Calu3 (cell line): ENCODE measurements at regions not wholly inside any gene's neighbourhood (a gene's known extent, or its start where the extent isn't known, plus 50 kb on each side); places are given as distances from the start of the nearest gene placed in this dataset.

Experiments used
- BruUV-seq: library from RNA; stranded (reverse); fragments of 400-500 nt; replicated peaks from 2 replicates; lab custom pipeline; 2021; lab: Mats Ljungman, UMichigan
- CTCF ChIA-PET: fragments of 300-600 bp; sonication (Branson Sonifier 250); formaldehyde crosslinking; loops from one replicate; lab custom pipeline; 2022; ENCODE audit warnings: antibody characterized with exemption; lab: Charles Lee
- DNase-seq: peaks from one replicate; pipeline ENCODE4 v3.0.0; 2022
- H3K27ac Mint-ChIP-seq: one replicate; pipeline ENCODE4 v1.8.0; 2022; ENCODE audit warnings: mixed read lengths; ENCODE audit not compliant: unreplicated experiment
- H3K27me3 Mint-ChIP-seq: one replicate; pipeline ENCODE4 v1.8.0; 2022; ENCODE audit warnings: mixed read lengths; ENCODE audit not compliant: unreplicated experiment
- H3K36me3 Mint-ChIP-seq: one replicate; pipeline ENCODE4 v1.8.0; 2022; ENCODE audit warnings: mild to moderate bottlenecking, moderate library complexity, mixed read lengths; ENCODE audit not compliant: insufficient read depth, unreplicated experiment
- H3K4me1 Mint-ChIP-seq: one replicate; pipeline ENCODE4 v1.8.0; 2022; ENCODE audit warnings: mild to moderate bottlenecking, low read depth, mixed read lengths; ENCODE audit not compliant: unreplicated experiment
- H3K4me3 Mint-ChIP-seq: one replicate; pipeline ENCODE4 v1.8.0; 2022; ENCODE audit warnings: mild to moderate bottlenecking, low read depth, moderate library complexity, mixed read lengths; ENCODE audit not compliant: unreplicated experiment
- H3K9me3 Mint-ChIP-seq: one replicate; pipeline ENCODE4 v1.8.0; 2022; ENCODE audit warnings: low read depth, mixed read lengths; ENCODE audit not compliant: unreplicated experiment
- intact Hi-C: fragments of 100-400 bp; cut with micrococcal nuclease; formaldehyde crosslinking; loops from one replicate; pipeline ENCODE4 v1.10.0; 2022; ENCODE audit not compliant: unreplicated experiment
- TF ChIP-seq, protein P1 (sequence below): fragments of 200-600 bp; IDR thresholded peaks from one replicate; pipeline ENCODE4 v1.8.0; 2022; ENCODE audit warnings: antibody characterized with exemption; ENCODE audit not compliant: unreplicated experiment

DNA sequence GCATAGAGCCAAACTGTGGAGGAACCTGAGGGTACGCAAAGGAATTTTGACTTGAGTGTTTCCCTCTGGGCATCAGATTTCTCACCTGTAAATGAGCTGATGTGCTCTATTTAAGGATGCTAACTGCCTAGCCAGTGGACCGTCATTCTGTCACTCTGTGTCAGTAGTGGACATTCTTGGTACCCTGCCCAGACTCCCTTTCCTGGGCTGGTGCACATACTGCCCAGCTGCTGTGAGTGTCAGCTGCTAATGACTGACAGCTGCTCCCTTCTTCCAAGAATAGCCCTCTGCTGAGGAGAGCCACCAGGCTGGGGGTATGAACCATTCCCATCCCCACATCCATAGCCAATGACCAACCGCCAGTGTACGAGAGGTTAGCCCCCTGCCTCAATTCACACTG lies 193.1 kb upstream of the DAB1 start:
- intact Hi-C loops = no loop called here
- no peak for DNase-seq
- CTCF ChIA-PET = no interaction called here
- TF ChIP-seq, protein P1, sequence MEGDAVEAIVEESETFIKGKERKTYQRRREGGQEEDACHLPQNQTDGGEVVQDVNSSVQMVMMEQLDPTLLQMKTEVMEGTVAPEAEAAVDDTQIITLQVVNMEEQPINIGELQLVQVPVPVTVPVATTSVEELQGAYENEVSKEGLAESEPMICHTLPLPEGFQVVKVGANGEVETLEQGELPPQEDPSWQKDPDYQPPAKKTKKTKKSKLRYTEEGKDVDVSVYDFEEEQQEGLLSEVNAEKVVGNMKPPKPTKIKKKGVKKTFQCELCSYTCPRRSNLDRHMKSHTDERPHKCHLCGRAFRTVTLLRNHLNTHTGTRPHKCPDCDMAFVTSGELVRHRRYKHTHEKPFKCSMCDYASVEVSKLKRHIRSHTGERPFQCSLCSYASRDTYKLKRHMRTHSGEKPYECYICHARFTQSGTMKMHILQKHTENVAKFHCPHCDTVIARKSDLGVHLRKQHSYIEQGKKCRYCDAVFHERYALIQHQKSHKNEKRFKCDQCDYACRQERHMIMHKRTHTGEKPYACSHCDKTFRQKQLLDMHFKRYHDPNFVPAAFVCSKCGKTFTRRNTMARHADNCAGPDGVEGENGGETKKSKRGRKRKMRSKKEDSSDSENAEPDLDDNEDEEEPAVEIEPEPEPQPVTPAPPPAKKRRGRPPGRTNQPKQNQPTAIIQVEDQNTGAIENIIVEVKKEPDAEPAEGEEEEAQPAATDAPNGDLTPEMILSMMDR = no peak
- H3K4me1 Mint-ChIP-seq = no peaks in the 10 kb centered on the region
- no peaks in the 10 kb centered on the region for H3K9me3 Mint-ChIP-seq
- no peaks in the 10 kb centered on the region for H3K36me3 Mint-ChIP-seq
- no peaks in the 10 kb centered on the region for H3K27me3 Mint-ChIP-seq
- BruUV-seq = no TSS peak
- no peak overlapping the region for H3K27ac Mint-ChIP-seq
- H3K4me3 Mint-ChIP-seq = no peak overlapping the region

DNA sequence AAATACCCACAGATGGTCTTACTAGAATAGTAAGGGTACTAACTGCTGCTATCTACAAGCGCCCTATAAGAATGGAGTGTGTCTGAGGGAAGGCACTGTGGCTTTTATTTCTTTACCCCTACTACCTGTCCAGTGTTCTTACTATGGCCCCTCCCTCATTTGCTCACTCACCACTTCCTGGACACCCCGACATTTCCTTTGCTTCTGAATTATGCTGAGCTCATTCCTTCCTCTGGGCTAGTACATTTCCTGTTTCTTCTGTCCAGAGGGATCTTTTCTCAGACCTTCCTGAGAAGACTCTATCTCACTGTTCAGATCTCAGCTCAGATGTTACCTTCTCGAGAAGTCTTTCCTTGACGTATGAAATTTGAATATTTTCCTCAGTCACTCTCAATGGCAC lies 192.1 kb upstream of the DAB1 start:
- H3K27ac Mint-ChIP-seq = no peak overlapping the region

DNA sequence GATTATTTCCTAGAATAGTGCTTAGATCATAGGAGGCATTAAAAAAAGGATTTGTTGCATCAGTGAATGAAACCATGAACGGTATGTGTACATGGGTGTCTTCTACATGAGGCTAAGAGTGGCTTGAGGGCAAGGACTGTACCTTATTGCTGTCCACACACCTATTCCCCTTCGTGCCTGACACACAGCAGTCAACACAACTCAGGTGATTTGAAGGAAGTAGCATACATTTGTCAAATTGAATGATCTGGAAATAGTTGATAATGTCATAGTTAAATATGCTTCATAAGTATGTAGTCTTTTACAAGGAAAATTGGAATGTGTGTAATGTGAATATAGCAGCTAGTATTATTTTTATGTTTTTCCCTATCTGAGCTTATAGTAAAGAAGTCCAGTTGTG lies 189.0 kb upstream of the DAB1 start:
- TF ChIP-seq, protein P1 = no peak
- CTCF ChIA-PET = no interaction called here
- no peak overlapping the region for H3K4me3 Mint-ChIP-seq
- intact Hi-C loops = no loop called here
- no peaks in the 10 kb centered on the region for H3K27me3 Mint-ChIP-seq
- H3K9me3 Mint-ChIP-seq = no peaks in the 10 kb centered on the region
- BruUV-seq = no TSS peak
- H3K27ac Mint-ChIP-seq = no peak overlapping the region
- no peaks in the 10 kb centered on the region for H3K4me1 Mint-ChIP-seq
- H3K36me3 Mint-ChIP-seq = no peaks in the 10 kb centered on the region
- no peak for DNase-seq

More for the DNA sequence above, 192.1 kb upstream of the DAB1 start:
- CTCF ChIA-PET = no interaction called here
- intact Hi-C loops = no loop called here
- no peaks in the 10 kb centered on the region for H3K27me3 Mint-ChIP-seq
- H3K4me1 Mint-ChIP-seq = no peaks in the 10 kb centered on the region
- DNase-seq = no peak
- no peaks in the 10 kb centered on the region for H3K9me3 Mint-ChIP-seq
- BruUV-seq = no TSS peak
- TF ChIP-seq, protein P1 = no peak
- H3K4me3 Mint-ChIP-seq = no peak overlapping the region
- no peaks in the 10 kb centered on the region for H3K36me3 Mint-ChIP-seq

DNA sequence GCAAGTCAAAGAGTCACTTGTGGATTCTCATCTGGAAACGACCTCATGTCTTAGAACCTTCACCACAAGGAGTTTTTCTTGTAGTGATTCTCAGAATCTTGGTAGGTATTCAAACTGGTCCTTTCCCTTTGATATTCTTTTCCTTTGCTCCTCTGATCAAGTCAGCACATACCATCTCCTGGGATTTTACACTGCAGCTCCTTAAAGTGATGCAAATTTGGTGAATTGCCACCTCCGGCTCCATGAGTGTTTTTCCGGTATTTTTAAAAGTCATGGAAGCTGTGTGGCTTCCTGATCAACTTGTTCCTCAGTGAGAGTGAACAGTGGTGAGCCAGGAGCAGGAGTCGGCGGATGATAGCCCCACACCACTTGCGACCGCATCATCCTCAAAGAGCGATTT lies 182.1 kb upstream of the DAB1 start:
- Mint-ChIP-seq H3K4me1 (no peaks in the 10 kb centered on the region), H3K27me3 (no peaks in the 10 kb centered on the region), H3K36me3 (no peaks in the 10 kb centered on the region), H3K4me3 (no peak overlapping the region), H3K9me3 (peaks cover 2% of the 10 kb centered on the region), H3K27ac (no peak overlapping the region)
- DNase-seq = no peak
- CTCF ChIA-PET = no interaction called here
- BruUV-seq = no TSS peak
- intact Hi-C loops = no loop called here
- TF ChIP-seq, protein P1 = no peak
